ENCODE measurements at regions not wholly inside any gene's neighbourhood (a gene's known extent, or its start where the extent isn't known, plus 50 kb on each side); places are given as distances from the start of the nearest gene placed in this dataset.

DNA sequence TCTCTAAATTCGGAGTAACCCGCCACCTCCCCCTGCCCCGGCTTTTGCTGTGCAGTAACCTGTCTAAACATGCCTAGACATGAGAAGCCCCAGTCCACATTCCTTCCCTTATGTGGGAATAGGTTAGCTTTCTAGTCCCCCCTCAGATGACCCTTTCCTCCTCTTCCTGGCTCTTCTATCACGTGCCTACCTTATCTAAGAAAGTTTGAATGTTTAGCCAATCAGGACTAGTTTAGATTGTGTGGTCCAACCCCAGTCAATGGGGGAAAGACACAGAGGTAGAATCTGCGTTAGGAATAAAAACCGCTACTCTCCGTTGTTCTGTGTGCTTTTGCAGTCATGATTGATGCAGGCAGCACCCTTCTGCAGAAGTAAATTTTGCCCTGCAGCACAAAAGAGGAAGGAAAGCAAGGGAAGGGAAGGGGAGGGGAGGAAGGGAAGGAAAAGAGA is 69.0 kb upstream of the CD93 start:
- DNase-seq (ENCODE audit: extremely low read depth in 1 of 2, low read depth in 1 of 2), result no peak

DNA sequence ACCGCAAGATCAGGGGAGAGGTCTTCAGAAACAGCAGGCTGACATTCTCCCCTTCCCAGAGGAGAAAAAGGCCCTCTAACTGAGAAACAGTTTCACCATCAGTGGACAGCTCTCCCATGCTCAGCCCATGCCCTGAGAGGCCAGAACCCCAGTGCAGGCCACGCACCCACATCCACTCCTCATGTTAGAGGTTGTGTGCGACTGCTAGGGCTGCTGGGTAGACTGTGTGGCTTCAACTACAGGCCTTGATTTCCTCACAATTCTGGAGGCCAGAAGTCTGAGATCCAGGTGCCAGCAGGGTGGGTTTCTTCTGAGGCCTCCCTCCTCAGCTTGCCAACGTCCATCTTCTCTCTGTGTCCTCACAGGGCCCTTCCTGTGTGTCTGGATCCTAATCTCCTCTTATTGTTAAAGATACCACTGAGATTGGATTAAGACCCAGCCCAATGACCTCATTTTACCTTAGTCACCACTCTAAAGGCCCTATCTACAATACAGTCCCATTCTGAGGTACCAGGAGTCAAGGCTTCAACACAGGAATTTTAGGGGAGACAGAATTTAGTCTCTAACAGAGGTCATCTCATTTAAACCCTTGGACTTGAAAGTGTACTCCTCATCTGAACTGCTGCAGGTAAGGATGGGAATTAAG is 67.7 kb upstream of the CD93 start:
- no peak for DNase-seq (ENCODE audit: extremely low read depth in 1 of 2, low read depth in 1 of 2)

DNA sequence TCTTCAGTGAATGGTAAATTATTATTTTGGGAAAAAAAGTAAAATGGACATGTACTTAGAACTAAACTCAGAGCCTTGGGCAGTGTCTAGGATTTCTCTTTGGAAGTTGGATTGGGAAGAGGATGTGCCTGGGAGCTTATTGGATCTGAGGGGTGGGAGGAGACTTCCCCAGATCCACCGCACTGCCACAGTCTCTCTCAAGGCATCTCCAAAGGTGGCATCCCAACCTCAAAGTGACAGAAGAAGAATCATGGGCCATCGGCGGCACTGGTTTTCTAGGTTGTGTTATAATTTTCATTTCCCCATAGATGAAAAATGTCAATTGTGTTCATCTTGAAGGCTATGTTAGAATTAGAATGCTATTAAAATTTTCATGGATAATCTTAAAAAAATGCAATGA is 66.8 kb upstream of the CD93 start:
- DNase-seq (ENCODE audit: extremely low read depth in 1 of 2, low read depth in 1 of 2), result no peak

- no peak for DNase-seq (ENCODE audit: extremely low read depth in 1 of 2, low read depth in 1 of 2)
Observed at GRCh38 chr20:23152308-23152892, 66.3 kb upstream of the CD93 start.

DNA sequence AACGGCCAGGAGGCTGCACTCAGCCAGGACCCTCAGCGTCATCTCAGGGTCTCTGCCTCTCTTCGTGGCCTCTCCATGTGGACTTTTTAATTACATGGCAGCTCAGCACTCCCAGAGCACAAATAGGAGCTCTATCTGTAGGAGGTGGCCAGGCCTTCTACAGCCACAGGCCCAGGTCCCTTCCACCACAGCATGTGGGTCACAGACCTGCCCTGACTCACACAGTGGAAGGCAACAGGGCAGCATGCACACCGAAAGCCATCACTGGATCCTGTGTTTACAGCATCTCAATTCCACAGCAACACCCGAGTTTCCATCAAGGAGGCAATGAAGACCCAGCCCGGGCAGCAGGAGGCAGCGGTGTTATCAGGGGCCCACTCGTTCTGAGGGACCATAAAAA is 65.8 kb upstream of the CD93 start:
- no peak for DNase-seq (ENCODE audit: extremely low read depth in 1 of 2, low read depth in 1 of 2)

DNA sequence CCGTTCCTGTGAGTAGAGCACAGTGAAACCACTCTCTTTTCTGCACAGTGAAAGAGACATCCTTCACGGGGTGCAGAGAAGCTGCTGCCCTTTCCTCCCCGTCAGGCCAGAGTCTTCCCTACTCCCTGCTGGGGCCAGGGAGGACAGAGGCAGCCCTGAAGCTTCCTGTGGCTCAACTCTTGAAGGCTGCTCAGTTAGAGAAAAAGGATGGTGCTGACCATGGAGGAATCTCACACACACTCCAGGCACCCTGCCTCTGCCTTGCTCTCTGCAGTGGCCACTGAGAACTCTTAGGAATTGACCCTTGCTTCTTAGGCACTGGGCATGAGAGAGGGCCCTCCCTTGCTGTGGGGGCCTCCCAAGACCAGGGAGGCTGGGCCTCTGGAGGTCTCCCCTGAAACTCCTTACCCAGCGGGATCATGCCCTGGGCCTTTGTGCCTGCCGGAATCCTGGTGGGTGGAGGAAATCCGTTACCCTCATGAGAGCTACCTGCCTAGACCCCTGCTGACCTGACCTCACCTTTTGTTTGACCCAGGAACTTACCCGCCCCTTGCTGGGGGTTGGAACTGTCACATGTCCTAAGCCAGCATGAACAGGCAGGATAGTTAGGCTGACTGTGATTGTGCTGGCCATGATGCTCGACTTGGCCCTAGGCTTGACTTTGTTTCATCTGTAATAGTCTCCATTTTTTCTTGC is 65.0 kb upstream of the CD93 start:
- DNase-seq (ENCODE audit: extremely low read depth in 1 of 2, low read depth in 1 of 2), result no peak

GRCh38 chr20:23150304-23151007 is 64.3 kb upstream of the CD93 start:
- DNase-seq (ENCODE audit: extremely low read depth in 1 of 2, low read depth in 1 of 2), result no peak

GRCh38 chr20:23149623-23150279 is 63.6 kb upstream of the CD93 start:
- DNase-seq (ENCODE audit: extremely low read depth in 1 of 2, low read depth in 1 of 2), result no peak

GRCh38 chr20:23148731-23149570 is 62.8 kb upstream of the CD93 start:
- DNase-seq (ENCODE audit: extremely low read depth in 1 of 2, low read depth in 1 of 2), result no peak

DNA sequence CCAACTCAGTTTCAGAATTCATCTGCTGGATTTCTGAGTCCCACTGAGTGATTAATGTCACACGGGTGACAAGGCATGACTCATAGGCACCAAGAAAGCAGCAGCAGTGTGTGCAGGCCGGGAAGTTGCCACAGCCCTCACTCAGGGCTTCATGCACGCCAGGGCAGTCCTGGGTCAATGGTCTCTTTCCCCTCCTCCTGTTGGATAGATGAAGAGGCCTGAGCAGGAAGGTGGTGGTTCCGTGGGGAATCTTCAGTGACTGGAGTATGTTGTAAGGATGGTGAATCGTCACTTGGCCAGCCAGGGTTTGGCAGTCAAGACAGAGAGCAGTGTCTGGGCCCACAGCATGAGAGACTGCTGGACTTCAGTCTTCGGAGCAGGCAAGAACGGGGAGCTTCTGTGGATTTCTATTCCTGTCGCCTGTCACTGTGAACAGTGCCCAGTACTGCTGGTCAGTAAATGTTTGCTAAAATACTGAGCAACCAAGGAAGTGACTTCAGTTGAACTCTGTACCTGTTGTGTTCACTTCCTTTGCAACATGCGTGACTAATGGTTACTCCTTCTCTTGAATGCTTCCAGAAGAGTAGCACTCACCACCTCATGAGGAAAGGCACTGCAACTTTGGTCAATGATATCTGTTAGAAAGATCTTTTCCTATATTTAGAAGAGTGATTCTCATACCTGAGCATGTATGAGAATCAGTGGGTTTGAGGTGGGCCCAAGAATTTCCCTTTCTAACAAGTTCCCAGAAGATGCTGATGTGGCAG is 62.0 kb upstream of the CD93 start:
- peak; percentile 14 to 54 for DNase-seq (ENCODE audit: extremely low read depth in 1 of 2, low read depth in 1 of 2)

DNA sequence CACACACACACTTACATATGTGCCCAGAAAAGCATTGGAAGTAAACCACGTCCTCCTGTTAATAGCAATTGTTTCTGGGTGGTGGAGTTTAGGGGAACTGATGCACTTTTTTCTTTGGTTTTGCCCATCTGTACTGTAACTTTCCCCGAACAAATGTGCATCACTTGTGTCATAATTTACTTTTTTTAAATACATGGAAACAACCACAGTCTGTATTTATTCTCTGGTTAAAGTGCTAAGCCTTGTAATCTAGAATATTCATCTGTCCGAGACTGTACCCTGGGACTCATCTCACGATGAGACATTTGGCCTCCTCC is 61.5 kb upstream of the CD93 start:
- no peak for DNase-seq (ENCODE audit: extremely low read depth in 1 of 2, low read depth in 1 of 2)

DNA sequence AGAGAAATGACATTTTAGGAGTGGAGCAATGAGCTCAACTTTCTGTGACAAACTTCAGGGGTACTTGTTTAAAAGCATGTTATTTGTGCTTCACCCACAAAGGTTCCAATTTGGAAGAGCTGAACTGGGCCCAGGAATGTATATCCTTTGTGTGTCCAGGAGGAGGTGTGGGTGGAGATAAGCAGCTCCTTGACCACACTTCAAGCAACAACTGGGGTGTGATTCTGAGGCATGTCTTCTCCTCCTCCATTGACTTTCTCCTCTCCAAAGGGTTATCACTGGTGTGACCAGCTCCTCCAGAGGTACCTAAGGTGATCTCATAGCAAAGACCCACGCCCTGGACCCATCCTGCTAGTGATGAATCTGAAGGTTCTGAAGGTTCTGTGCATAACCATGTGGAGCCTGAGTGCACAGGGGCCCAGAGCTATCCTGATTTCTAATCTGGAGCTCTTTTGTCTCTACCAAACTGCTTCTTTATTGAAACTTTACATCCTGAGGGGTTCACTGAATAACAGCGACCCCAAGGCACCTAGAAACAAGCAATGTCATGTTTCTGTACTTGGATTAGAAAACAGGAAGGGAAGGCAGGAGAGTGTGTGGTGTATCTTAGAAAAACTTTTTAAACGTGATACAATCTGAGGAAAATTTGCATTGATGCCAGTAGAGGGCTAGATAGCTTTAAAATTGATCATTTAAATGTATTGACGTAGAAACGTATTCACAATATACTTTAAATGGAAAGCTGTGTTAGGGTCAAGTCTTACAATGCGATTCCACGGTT is 60.9 kb upstream of the CD93 start:
- DNase-seq (ENCODE audit: extremely low read depth in 1 of 2, low read depth in 1 of 2), result no peak

DNA sequence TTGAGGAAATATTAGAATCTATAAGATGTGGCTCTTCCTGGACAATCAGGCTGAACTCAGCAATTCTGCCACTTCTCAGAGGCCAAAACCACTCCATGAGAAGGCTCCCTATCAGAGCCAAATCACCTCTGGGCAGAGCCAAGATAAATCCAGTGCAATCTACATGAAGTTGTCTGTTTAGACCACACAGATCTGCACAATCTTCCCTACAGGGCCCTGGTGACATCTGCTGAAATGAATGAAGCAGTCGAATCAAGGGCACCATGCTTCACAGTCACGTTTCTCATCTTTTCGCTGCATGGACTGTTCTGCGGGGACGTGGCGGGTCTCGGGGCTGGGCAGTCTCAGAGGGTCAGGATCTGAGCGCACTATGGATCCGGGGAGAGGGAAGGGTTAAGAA is 60.1 kb upstream of the CD93 start:
- no peak for DNase-seq (ENCODE audit: extremely low read depth in 1 of 2, low read depth in 1 of 2)

DNA sequence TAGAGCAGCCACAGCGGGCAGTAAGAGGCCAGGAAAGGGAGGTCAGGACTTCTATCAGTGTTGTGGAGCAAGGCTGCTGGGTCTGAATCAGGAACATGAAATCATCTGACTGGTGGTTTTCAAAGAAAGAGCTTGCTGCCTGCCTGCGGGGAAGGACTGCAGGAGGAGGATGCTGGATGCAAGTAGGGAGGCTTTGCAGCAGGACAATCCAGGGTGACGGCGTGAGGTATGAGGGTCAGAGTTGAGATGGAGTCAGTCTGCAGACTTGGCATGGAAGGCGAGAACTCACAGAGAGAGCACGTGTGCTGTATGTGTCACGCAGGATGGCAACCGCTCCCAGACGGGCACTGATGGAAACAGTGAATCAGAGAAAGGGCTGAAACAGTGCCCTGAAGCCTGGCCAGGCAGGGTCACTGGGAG is 59.2 kb upstream of the CD93 start:
- DNase-seq (ENCODE audit: extremely low read depth in 1 of 2, low read depth in 1 of 2), result no peak

GRCh38 chr20:23144856-23145255 is 58.7 kb upstream of the CD93 start:
- no peak for DNase-seq (ENCODE audit: extremely low read depth in 1 of 2, low read depth in 1 of 2)

GRCh38 chr20:23143986-23144690 is 58.0 kb upstream of the CD93 start:
- DNase-seq (ENCODE audit: extremely low read depth in 1 of 2, low read depth in 1 of 2), result no peak

DNA sequence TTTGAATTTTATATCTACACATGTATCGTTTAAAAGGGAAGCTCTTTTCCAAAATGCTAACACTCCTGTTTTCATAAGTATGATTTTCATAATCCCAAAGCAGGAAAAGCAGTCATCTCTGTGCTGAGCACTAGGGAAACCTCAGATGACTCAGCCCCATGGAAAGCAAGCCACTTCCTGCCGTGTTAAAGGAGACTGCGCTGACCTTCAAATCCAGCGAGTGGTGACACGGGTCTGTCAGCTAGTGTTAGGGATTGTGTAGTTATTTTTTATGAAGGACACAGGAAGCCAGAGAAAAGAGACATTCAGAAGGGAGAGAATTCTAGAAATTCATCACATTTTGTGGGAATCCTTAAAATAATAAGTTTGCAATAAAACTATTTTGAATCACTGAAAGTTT is 57.0 kb upstream of the CD93 start:
- DNase-seq (ENCODE audit: extremely low read depth in 1 of 2, low read depth in 1 of 2), result no peak
